ENCODE measurements at regions not wholly inside any gene's neighbourhood (a gene's known extent, or its start where the extent isn't known, plus 50 kb on each side); places are given as distances from the start of the nearest gene placed in this dataset.

DNA sequence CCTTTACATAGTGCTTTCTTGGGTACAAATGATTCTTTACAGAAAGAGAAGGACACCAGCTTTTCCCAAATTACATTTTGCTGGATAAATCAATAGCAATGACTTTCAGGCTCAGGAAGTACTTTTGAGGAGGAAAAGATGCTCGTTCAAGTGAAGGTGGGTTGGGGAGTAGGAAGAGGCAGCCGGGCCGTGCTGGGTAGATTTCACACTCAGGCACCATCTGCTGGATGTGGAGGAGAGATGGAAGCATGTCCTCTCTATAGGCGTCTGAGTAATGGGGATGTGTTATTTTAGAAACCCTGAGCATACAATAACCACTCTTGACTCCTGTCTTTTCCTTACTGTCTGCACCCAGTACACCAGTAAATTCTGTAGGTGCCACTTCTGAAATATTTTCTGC lies 152.3 kb upstream of the LARGE1 start:
- TF ChIP-seq, protein P1, sequence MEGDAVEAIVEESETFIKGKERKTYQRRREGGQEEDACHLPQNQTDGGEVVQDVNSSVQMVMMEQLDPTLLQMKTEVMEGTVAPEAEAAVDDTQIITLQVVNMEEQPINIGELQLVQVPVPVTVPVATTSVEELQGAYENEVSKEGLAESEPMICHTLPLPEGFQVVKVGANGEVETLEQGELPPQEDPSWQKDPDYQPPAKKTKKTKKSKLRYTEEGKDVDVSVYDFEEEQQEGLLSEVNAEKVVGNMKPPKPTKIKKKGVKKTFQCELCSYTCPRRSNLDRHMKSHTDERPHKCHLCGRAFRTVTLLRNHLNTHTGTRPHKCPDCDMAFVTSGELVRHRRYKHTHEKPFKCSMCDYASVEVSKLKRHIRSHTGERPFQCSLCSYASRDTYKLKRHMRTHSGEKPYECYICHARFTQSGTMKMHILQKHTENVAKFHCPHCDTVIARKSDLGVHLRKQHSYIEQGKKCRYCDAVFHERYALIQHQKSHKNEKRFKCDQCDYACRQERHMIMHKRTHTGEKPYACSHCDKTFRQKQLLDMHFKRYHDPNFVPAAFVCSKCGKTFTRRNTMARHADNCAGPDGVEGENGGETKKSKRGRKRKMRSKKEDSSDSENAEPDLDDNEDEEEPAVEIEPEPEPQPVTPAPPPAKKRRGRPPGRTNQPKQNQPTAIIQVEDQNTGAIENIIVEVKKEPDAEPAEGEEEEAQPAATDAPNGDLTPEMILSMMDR (IDR thresholded peaks at IDR 0.05) = no peak
- TF ChIP-seq EP300 (IDR thresholded peaks at IDR 0.05) (no peak), POLR2A (IDR thresholded peaks at IDR 0.05) (no peak), POLR2AphosphoS5 (IDR thresholded peaks at IDR 0.05) (no peak)

Measured in upper lobe of left lung (tissue), 4 donors.